Astrocyte (in vitro differentiated cells and primary cell): ENCODE measurements at regions not wholly inside any gene's neighbourhood (a gene's known extent, or its start where the extent isn't known, plus 50 kb on each side); places are given as distances from the start of the nearest gene placed in this dataset.

ENCODE experiments used
- DNase-seq: peaks from one replicate; pipeline ENCODE4 v3.0.0-alpha.2; 2010; ENCODE audit warnings: low read depth
- FAIRE-seq: peaks from 2 replicates; lab custom pipeline; 2011; peaks lifted over from hg19 to GRCh38; lab: Jason Lieb, UNC
- H2AFZ ChIP-seq: 2 replicates; pipeline ENCODE4 v1.6.0; 2012; ENCODE audit warnings: low read depth, low read length, inconsistent platforms
- H3K27ac ChIP-seq: 2 replicates; pipeline ENCODE4 v1.5.1; 2011; ENCODE audit warnings: low read depth, low read length, inconsistent platforms
- H3K27me3 ChIP-seq: 2 replicates; pipeline ENCODE4 v1.6.0; 2011; ENCODE audit warnings: low read length, inconsistent platforms; ENCODE audit not compliant: insufficient read depth
- H3K36me3 ChIP-seq: 2 replicates; pipeline ENCODE4 v1.5.1; 2011; ENCODE audit warnings: low read length, inconsistent platforms; ENCODE audit not compliant: insufficient read depth
- H3K4me1 ChIP-seq: 2 replicates; pipeline ENCODE4 v1.5.1; 2011; ENCODE audit warnings: low read length, inconsistent platforms; ENCODE audit not compliant: insufficient read depth
- H3K4me2 ChIP-seq: 2 replicates; pipeline ENCODE4 v1.6.0; 2012; ENCODE audit warnings: low read length, inconsistent platforms
- H3K4me3 ChIP-seq: 2 replicates; pipeline ENCODE4 v1.5.1; 2011; ENCODE audit warnings: low read depth, mild to moderate bottlenecking, low read length, inconsistent platforms; ENCODE audit not compliant: insufficient read depth
- H3K79me2 ChIP-seq: 2 replicates; pipeline ENCODE4 v1.6.0; 2012; ENCODE audit warnings: mild to moderate bottlenecking, low read length, inconsistent platforms; ENCODE audit not compliant: insufficient read depth
- H3K9ac ChIP-seq: 2 replicates; pipeline ENCODE4 v1.6.0; 2012; ENCODE audit warnings: mild to moderate bottlenecking, low read length, inconsistent platforms
- H3K9me3 ChIP-seq: 2 replicates; pipeline ENCODE4 v1.5.1; 2012; ENCODE audit warnings: low read depth, mild to moderate bottlenecking, low read length, inconsistent platforms; ENCODE audit not compliant: insufficient read depth
- H4K20me1 ChIP-seq: 2 replicates; pipeline ENCODE4 v1.6.0; 2012; ENCODE audit warnings: low read length, inconsistent platforms; ENCODE audit not compliant: insufficient read depth
- H3K27ac Mint-ChIP-seq: one replicate; pipeline ENCODE4 v1.8.0; 2021; ENCODE audit warnings: mild to moderate bottlenecking, mixed read lengths; ENCODE audit not compliant: unreplicated experiment
- H3K27me3 Mint-ChIP-seq: one replicate; pipeline ENCODE4 v1.8.0; 2021; ENCODE audit warnings: low read depth, mixed read lengths; ENCODE audit not compliant: unreplicated experiment
- H3K36me3 Mint-ChIP-seq: one replicate; pipeline ENCODE4 v1.8.0; 2021; ENCODE audit warnings: low read depth, mixed read lengths; ENCODE audit not compliant: unreplicated experiment
- H3K4me1 Mint-ChIP-seq: one replicate; pipeline ENCODE4 v1.8.0; 2021; ENCODE audit warnings: low read depth, mixed read lengths; ENCODE audit not compliant: unreplicated experiment
- H3K4me3 Mint-ChIP-seq: one replicate; pipeline ENCODE4 v1.8.0; 2021; ENCODE audit warnings: mild to moderate bottlenecking, moderate library complexity, mixed read lengths; ENCODE audit not compliant: unreplicated experiment
- H3K9me3 Mint-ChIP-seq: one replicate; pipeline ENCODE4 v1.8.0; 2021; ENCODE audit warnings: mild to moderate bottlenecking, mixed read lengths; ENCODE audit not compliant: unreplicated experiment
- EZH2 ChIP-seq: IDR thresholded peaks from 2 replicates; pipeline ENCODE4 v1.6.1; 2012; ENCODE audit warnings: mild to moderate bottlenecking, low read length, inconsistent platforms; ENCODE audit not compliant: insufficient read depth
- TF ChIP-seq, protein P1 (sequence below): IDR thresholded peaks from 2 replicates; pipeline ENCODE4 v1.5.1; 2011; ENCODE audit warnings: low read depth, mild to moderate bottlenecking, inconsistent platforms, low read length, moderate library complexity; ENCODE audit not compliant: insufficient read depth

- H3K36me3 Mint-ChIP-seq, result no peaks in the 10 kb centered on the region
Measured at GRCh38 chr3:107034142-107034541, 343.1 kb upstream of the CCDC54 start.

DNA sequence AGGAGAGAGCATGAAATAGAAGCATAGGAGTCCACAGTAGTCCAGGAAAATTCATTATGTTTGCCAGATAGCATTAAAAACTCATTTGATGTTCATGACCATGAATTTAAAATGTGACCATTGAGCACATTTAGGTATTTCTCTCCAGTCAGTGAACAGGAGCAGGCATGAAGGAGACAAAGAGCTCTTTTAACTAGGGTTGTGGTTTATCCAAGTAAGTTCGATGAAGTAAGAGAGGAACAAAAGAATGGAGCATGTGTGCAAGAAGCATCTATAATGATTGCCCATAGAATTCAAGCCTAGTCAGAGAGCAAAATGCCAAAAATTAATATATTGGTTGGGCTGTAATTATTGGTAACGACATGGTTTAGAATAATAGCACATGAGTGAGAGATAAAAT lies 342.1 kb upstream of the CCDC54 start:
- H3K4me2 ChIP-seq, result no peak overlapping the region
- H3K27ac Mint-ChIP-seq, result no peak overlapping the region
- TF ChIP-seq, protein P1, sequence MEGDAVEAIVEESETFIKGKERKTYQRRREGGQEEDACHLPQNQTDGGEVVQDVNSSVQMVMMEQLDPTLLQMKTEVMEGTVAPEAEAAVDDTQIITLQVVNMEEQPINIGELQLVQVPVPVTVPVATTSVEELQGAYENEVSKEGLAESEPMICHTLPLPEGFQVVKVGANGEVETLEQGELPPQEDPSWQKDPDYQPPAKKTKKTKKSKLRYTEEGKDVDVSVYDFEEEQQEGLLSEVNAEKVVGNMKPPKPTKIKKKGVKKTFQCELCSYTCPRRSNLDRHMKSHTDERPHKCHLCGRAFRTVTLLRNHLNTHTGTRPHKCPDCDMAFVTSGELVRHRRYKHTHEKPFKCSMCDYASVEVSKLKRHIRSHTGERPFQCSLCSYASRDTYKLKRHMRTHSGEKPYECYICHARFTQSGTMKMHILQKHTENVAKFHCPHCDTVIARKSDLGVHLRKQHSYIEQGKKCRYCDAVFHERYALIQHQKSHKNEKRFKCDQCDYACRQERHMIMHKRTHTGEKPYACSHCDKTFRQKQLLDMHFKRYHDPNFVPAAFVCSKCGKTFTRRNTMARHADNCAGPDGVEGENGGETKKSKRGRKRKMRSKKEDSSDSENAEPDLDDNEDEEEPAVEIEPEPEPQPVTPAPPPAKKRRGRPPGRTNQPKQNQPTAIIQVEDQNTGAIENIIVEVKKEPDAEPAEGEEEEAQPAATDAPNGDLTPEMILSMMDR, result no peak
- no peak for TF ChIP-seq EZH2
- H3K4me1 Mint-ChIP-seq, result no peaks in the 10 kb centered on the region
- H3K27me3 ChIP-seq, result no peaks in the 10 kb centered on the region
- no peaks in the 10 kb centered on the region for H3K4me1 ChIP-seq
- no peak overlapping the region for H3K4me3 Mint-ChIP-seq
- no peaks in the 10 kb centered on the region for H3K36me3 Mint-ChIP-seq
- peaks cover 7% of the 10 kb centered on the region for H3K9me3 ChIP-seq
- no peak overlapping the region for H3K4me3 ChIP-seq
- H3K27ac ChIP-seq, result no peak overlapping the region
- no peak for FAIRE-seq
- no peak overlapping the region for H3K9ac ChIP-seq
- no peaks in the 10 kb centered on the region for H3K79me2 ChIP-seq
- no peak overlapping the region for H2AFZ ChIP-seq
- H3K36me3 ChIP-seq, result no peaks in the 10 kb centered on the region
- no peak for DNase-seq
- peaks cover 5% of the 10 kb centered on the region for H3K9me3 Mint-ChIP-seq
- H3K27me3 Mint-ChIP-seq, result no peaks in the 10 kb centered on the region
- no peaks in the 10 kb centered on the region for H4K20me1 ChIP-seq

More at GRCh38 chr3:107034142-107034541, 343.1 kb upstream of the CCDC54 start:
- Mint-ChIP-seq H3K9me3 (peaks cover 5% of the 10 kb centered on the region), H3K27me3 (no peaks in the 10 kb centered on the region), H3K4me1 (no peaks in the 10 kb centered on the region), H3K4me3 (no peak overlapping the region), H3K27ac (no peak overlapping the region)
- H3K9ac ChIP-seq, result no peak overlapping the region
- H3K4me2 ChIP-seq, result no peak overlapping the region
- no peak overlapping the region for H2AFZ ChIP-seq
- H3K27ac ChIP-seq, result no peak overlapping the region
- no peak overlapping the region for H3K4me3 ChIP-seq
- FAIRE-seq (no peak), DNase-seq (no peak)
- peaks cover 7% of the 10 kb centered on the region for H3K9me3 ChIP-seq
- TF ChIP-seq, protein P1, result no peak
- TF ChIP-seq EZH2, result no peak
- H3K36me3 ChIP-seq, result no peaks in the 10 kb centered on the region
- no peaks in the 10 kb centered on the region for H3K27me3 ChIP-seq
- H3K4me1 ChIP-seq, result no peaks in the 10 kb centered on the region
- H3K79me2 ChIP-seq, result no peaks in the 10 kb centered on the region
- H4K20me1 ChIP-seq, result no peaks in the 10 kb centered on the region

GRCh38 chr3:107044677-107045076 lies 332.6 kb upstream of the CCDC54 start:
- Mint-ChIP-seq H3K27me3 (no peaks in the 10 kb centered on the region), H3K4me3 (no peak overlapping the region), H3K27ac (no peak overlapping the region), H3K9me3 (peaks cover 5% of the 10 kb centered on the region), H3K36me3 (no peaks in the 10 kb centered on the region), H3K4me1 (no peaks in the 10 kb centered on the region)
- Histone ChIP-seq H3K4me1 (no peaks in the 10 kb centered on the region), H3K27me3 (no peaks in the 10 kb centered on the region), H3K9me3 (no peaks in the 10 kb centered on the region), H2AFZ (no peak overlapping the region), H3K9ac (no peak overlapping the region), H4K20me1 (no peaks in the 10 kb centered on the region), H3K4me3 (no peak overlapping the region), H3K36me3 (no peaks in the 10 kb centered on the region), H3K4me2 (no peak overlapping the region), H3K79me2 (no peaks in the 10 kb centered on the region), H3K27ac (no peak overlapping the region)
- FAIRE-seq (no peak), DNase-seq (no peak)
- TF ChIP-seq, protein P1, result no peak
- TF ChIP-seq EZH2, result no peak
